B cell (primary cell): ENCODE measurements at regions not wholly inside any gene's neighbourhood (a gene's known extent, or its start where the extent isn't known, plus 50 kb on each side); places are given as distances from the start of the nearest gene placed in this dataset.

Experiments used
- ATAC-seq: fragments of 200-7000 bp; cut with Tn5 transposase; one replicate; pipeline ENCODE4 v1.10.0; 2021; ENCODE audit warnings: low read depth, mild to moderate bottlenecking, moderate number of reproducible peaks, moderate library complexity
- CTCF ChIA-PET: fragments of 350-600 bp; sonication (Branson Sonifier 250); formaldehyde crosslinking; loops from one replicate; lab custom pipeline; 2021; ENCODE audit warnings: antibody characterized with exemption, inconsistent platforms; lab: Charles Lee
- POLR2A ChIA-PET: fragments of 350-600 bp; sonication (Branson Sonifier 250); formaldehyde crosslinking; loops from one replicate; lab custom pipeline; 2021; ENCODE audit warnings: antibody characterized with exemption; lab: Charles Lee
- DNase-seq: peaks from one replicate; pipeline ENCODE4 v3.0.0; 2013
- H2AFZ ChIP-seq: 2 replicates; pipeline ENCODE4 v1.6.1; 2012; ENCODE audit warnings: mild to moderate bottlenecking, low read depth, low read length; ENCODE audit not compliant: insufficient read depth, poor library complexity, severe bottlenecking
- H3K27ac ChIP-seq, 2 donors: 1 replicate in 1 of 2; 2 replicates in 1 of 2; pipeline ENCODE4 v1.5.1; 2012 to 2013; ENCODE audit warnings: low read length in 2 of 2, mild to moderate bottlenecking in 2 of 2, moderate library complexity in 1 of 2
- H3K27me3 ChIP-seq, 4 experiments: fragments of 200-600 bp in 1 of 4; sonication (generic) in 1 of 4; replicated peaks in 1 of 4; 1 replicate in 2 of 4; 2 replicates in 2 of 4; pipeline versions ENCODE4 v1.6.1 to v1.7.0; 2013 to 2016; ENCODE audit warnings: low read length in 3 of 4, mild to moderate bottlenecking in 2 of 4, mixed read lengths in 1 of 4, moderate library complexity in 1 of 4; ENCODE audit not compliant: insufficient read depth in 4 of 4, control insufficient read depth in 3 of 4; ENCODE audit errors: control extremely low read depth in 1 of 4
- H3K36me3 ChIP-seq, 2 experiments: replicated peaks in 1 of 2; 1 replicate in 1 of 2; 2 replicates in 1 of 2; pipeline versions ENCODE4 v1.6.1 to v1.7.1; 2013; ENCODE audit warnings: low read length in 1 of 2; ENCODE audit not compliant: insufficient read depth in 2 of 2, control insufficient read depth in 1 of 2; ENCODE audit errors: control extremely low read depth in 1 of 2, extremely low read depth in 1 of 2
- H3K4me1 ChIP-seq, 2 donors: fragments of 200-600 bp in 1 of 2; sonication (generic) in 1 of 2; 1 replicate in 1 of 2; 2 replicates in 1 of 2; pipeline versions ENCODE4 v1.5.1 to v1.6.1; 2013 to 2017; ENCODE audit warnings: low read length in 2 of 2; ENCODE audit not compliant: control insufficient read depth in 2 of 2, insufficient read depth in 2 of 2
- H3K4me2 ChIP-seq: replicated peaks from 2 replicates; pipeline ENCODE3; 2012; ENCODE audit warnings: mild to moderate bottlenecking, low read depth, low read length; ENCODE audit not compliant: poor library complexity, severe bottlenecking
- H3K4me3 ChIP-seq, 5 experiments: fragments of 200-600 bp in 1 of 5; sonication (generic) in 1 of 5; 1 replicate in 3 of 5; 2 replicates in 2 of 5; pipeline versions ENCODE4 v1.5.1 to v1.7.0; 2011 to 2016; ENCODE audit warnings: low read length in 4 of 5, mild to moderate bottlenecking in 4 of 5, low read depth in 2 of 5, control low read depth in 1 of 5, moderate library complexity in 1 of 5; ENCODE audit not compliant: insufficient read depth in 1 of 5; ENCODE audit errors: control extremely low read depth in 1 of 5, extremely low read depth in 1 of 5
- H3K79me2 ChIP-seq: fragments of 200-600 bp; sonication (generic); one replicate; pipeline ENCODE4 v1.6.0; 2016; ENCODE audit warnings: low read length; ENCODE audit not compliant: control insufficient read depth, insufficient read depth
- H3K9ac ChIP-seq: fragments of 200-600 bp; sonication (generic); 2 replicates; pipeline ENCODE4 v1.6.1; 2017; ENCODE audit warnings: mild to moderate bottlenecking, low read length, moderate library complexity
- H3K9me3 ChIP-seq, 3 donors: one replicate each; pipeline versions ENCODE4 v1.6.1 to v1.7.1; 2013; ENCODE audit warnings: low read length in 2 of 3; ENCODE audit not compliant: control insufficient read depth in 2 of 3, insufficient read depth in 1 of 3; ENCODE audit errors: control extremely low read depth in 1 of 3
- H4K20me1 ChIP-seq: 2 replicates; pipeline ENCODE4 v1.6.0; 2012; ENCODE audit warnings: mild to moderate bottlenecking, low read length; ENCODE audit not compliant: insufficient read depth, control insufficient read depth, poor library complexity, severe bottlenecking
- H3K27ac Mint-ChIP-seq: one replicate; pipeline ENCODE4 v1.8.0; 2021; ENCODE audit warnings: mixed read lengths
- H3K27me3 Mint-ChIP-seq: one replicate; pipeline ENCODE4 v1.8.0; 2021; ENCODE audit warnings: mixed read lengths
- H3K4me1 Mint-ChIP-seq: one replicate; pipeline ENCODE4 v1.8.0; 2021; ENCODE audit warnings: mixed read lengths
- H3K4me3 Mint-ChIP-seq: one replicate; pipeline ENCODE4 v1.8.0; 2021; ENCODE audit warnings: mixed read lengths
- H3K9me3 Mint-ChIP-seq: one replicate; pipeline ENCODE4 v1.8.0; 2022; ENCODE audit warnings: mixed read lengths; ENCODE audit not compliant: insufficient read depth
- CTCF ChIP-seq: fragments of 200-600 bp; IDR thresholded peaks from one replicate; pipeline ENCODE4 v1.8.0; 2022; ENCODE audit warnings: antibody characterized with exemption, mild to moderate bottlenecking
- EZH2 ChIP-seq: IDR thresholded peaks from 2 replicates; pipeline ENCODE4 v1.6.1; 2012; ENCODE audit warnings: borderline replicate concordance, low read depth, mild to moderate bottlenecking, moderate library complexity, low read length; ENCODE audit not compliant: insufficient read depth, poor library complexity, severe bottlenecking
- WGBS: methylation state at CpG from one replicate; pipeline ENCODE4 v1.1.5; 2013; ENCODE audit warnings: missing lambda C conversion rate; ENCODE audit not compliant: insufficient coverage; 5-methylcytosine and 5-hydroxymethylcytosine counted together
- intact Hi-C: fragments of 100-400 bp; cut with micrococcal nuclease; formaldehyde crosslinking; loops from one replicate; pipeline ENCODE4 v1.10.0; 2022

GRCh38 chr16:9340526-9341256 is 249.2 kb downstream of the HAPSTR1 start:
- Histone ChIP-seq H3K79me2 (no peaks in the 10 kb centered on the region), H3K4me1 (no peaks in the 10 kb centered on the region), H3K27ac (no peak overlapping the region), H3K9me3 (no peaks in the 10 kb centered on the region), H4K20me1 (no peaks in the 10 kb centered on the region), H3K36me3 (no peaks in the 10 kb centered on the region), H3K27me3 (no peaks in the 10 kb centered on the region), H3K4me2 (no peak overlapping the region), H3K9ac (no peak overlapping the region), H2AFZ (no peak overlapping the region), H3K4me3 (no peak overlapping the region)
- intact Hi-C loops, result no loop called here
- Mint-ChIP-seq H3K9me3 (no peaks in the 10 kb centered on the region), H3K4me3 (no peak overlapping the region), H3K27ac (no peak overlapping the region), H3K4me1 (no peaks in the 10 kb centered on the region), H3K27me3 (peaks cover 17% of the 10 kb centered on the region)
- no peak for ATAC-seq
- ChIA-PET CTCF (no interaction called here), POLR2A (no interaction called here)
- DNase-seq, result no peak
- 85% methylated on average over 13 of the region's 15 CpGs for WGBS
- no peak for TF ChIP-seq CTCF
- no peak for TF ChIP-seq EZH2

DNA sequence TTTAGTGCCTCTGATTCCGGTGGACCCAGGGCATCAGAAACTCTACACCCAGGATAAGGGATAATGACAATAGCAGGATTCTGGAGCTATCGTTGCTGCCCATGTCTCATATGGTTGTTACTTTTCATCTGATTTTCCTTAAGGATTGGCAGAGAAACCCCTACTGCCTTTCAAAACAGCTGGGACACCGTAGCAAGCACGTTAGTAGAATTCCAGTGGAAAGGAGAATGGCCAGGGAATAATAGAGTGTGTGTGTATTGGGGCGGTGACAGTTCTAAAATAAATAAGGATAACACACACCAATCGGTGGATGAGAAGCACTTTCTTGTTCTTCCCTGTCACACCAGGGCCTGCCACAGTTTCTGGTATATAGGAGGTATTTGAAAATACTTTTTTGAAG is 251.8 kb downstream of the HAPSTR1 start:
- no peak overlapping the region for H3K4me2 ChIP-seq
- Mint-ChIP-seq H3K4me3 (no peak overlapping the region), H3K27me3 (peaks cover 4% of the 10 kb centered on the region), H3K27ac (no peak overlapping the region), H3K9me3 (no peaks in the 10 kb centered on the region), H3K4me1 (no peaks in the 10 kb centered on the region)
- no peaks in the 10 kb centered on the region for H3K27me3 ChIP-seq
- POLR2A ChIA-PET, result no interaction called here
- no peaks in the 10 kb centered on the region for H3K36me3 ChIP-seq
- intact Hi-C loops, result no loop called here
- no peaks in the 10 kb centered on the region for H3K79me2 ChIP-seq
- H3K4me1 ChIP-seq, result no peaks in the 10 kb centered on the region
- ATAC-seq (no peak), DNase-seq (no peak)
- TF ChIP-seq EZH2, result no peak
- no peak for TF ChIP-seq CTCF
- no peak overlapping the region for H2AFZ ChIP-seq
- H3K27ac ChIP-seq, result no peak overlapping the region
- peaks cover 0 to 1% (median 0%) of the 10 kb centered on the region in 3 donors for H3K9me3 ChIP-seq
- H3K4me3 ChIP-seq, result no peak overlapping the region
- no peak overlapping the region for H3K9ac ChIP-seq
- CTCF ChIA-PET, result no interaction called here
- WGBS, result 90% methylated on average over 2 of the region's 6 CpGs
- no peaks in the 10 kb centered on the region for H4K20me1 ChIP-seq
